Right atrium auricular region (tissue), 2 donors: ENCODE measurements at regions not wholly inside any gene's neighbourhood (a gene's known extent, or its start where the extent isn't known, plus 50 kb on each side); places are given as distances from the start of the nearest gene placed in this dataset.

Experiments used
- DNase-seq: peaks from one replicate; pipeline ENCODE4 v3.0.0-alpha.2; 2019; ENCODE audit warnings: low spot score
- H3K27ac ChIP-seq, 2 donors: fragments of 200-600 bp; sonication (generic); 1 replicate in 1 of 2; 2 replicates in 1 of 2; pipeline ENCODE4 v1.5.1; 2016 to 2019
- H3K27me3 ChIP-seq, 2 donors: fragments of 200-600 bp; sonication (generic); one replicate each; pipeline versions ENCODE4 v1.5.1 to v1.6.0; 2017 to 2019
- H3K36me3 ChIP-seq: fragments of 200-600 bp; sonication (generic); one replicate; pipeline ENCODE4 v1.5.1; 2016
- H3K4me1 ChIP-seq, 2 donors: fragments of 200-600 bp; sonication (generic); one replicate each; pipeline versions ENCODE4 v1.5.1 to v1.6.0; 2017 to 2019
- H3K4me3 ChIP-seq, 2 donors: fragments of 200-600 bp; sonication (generic); 1 replicate in 1 of 2; 2 replicates in 1 of 2; pipeline ENCODE4 v1.5.1; 2017 to 2019; ENCODE audit warnings: mild to moderate bottlenecking in 1 of 2, moderate library complexity in 1 of 2
- H3K9me3 ChIP-seq, 2 donors: fragments of 200-600 bp; sonication (generic); one replicate each; pipeline ENCODE4 v1.5.1; 2019
- TF ChIP-seq, protein P1 (sequence below), 2 donors: fragments of 200-600 bp; sonication (generic); IDR thresholded peaks; one replicate each; pipeline ENCODE4 v1.5.1; 2019; ENCODE audit warnings: antibody characterized with exemption in 2 of 2

DNA sequence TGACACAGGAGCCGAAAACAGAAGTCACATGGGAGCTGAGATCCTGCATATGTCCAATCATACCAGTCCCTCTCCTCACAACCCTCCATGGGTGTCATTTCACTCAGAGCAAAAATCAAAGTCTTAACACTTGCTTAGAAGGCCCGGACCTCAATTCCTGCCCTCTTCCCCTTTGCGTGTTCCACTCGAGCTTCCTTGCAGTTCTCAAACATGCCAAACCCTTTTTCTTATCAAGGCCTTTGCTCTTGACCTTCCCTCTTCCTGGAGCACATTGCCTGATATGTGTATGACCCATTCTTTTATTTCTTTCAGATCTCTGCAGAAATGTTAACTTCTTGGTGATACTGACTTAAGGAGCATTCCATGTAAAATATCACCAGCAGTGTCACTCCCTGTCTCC is 87.0 kb upstream of the USP38 start:
- Histone ChIP-seq H3K9me3 (no peaks in the 10 kb centered on the region), H3K36me3 (no peaks in the 10 kb centered on the region), H3K4me1 (no peaks in the 10 kb centered on the region), H3K27me3 (no peaks in the 10 kb centered on the region), H3K27ac (no peak overlapping the region), H3K4me3 (no peak overlapping the region)
- no peak for DNase-seq
- TF ChIP-seq, protein P1, sequence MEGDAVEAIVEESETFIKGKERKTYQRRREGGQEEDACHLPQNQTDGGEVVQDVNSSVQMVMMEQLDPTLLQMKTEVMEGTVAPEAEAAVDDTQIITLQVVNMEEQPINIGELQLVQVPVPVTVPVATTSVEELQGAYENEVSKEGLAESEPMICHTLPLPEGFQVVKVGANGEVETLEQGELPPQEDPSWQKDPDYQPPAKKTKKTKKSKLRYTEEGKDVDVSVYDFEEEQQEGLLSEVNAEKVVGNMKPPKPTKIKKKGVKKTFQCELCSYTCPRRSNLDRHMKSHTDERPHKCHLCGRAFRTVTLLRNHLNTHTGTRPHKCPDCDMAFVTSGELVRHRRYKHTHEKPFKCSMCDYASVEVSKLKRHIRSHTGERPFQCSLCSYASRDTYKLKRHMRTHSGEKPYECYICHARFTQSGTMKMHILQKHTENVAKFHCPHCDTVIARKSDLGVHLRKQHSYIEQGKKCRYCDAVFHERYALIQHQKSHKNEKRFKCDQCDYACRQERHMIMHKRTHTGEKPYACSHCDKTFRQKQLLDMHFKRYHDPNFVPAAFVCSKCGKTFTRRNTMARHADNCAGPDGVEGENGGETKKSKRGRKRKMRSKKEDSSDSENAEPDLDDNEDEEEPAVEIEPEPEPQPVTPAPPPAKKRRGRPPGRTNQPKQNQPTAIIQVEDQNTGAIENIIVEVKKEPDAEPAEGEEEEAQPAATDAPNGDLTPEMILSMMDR (IDR thresholded peaks at IDR 0.05) = no peak

DNA sequence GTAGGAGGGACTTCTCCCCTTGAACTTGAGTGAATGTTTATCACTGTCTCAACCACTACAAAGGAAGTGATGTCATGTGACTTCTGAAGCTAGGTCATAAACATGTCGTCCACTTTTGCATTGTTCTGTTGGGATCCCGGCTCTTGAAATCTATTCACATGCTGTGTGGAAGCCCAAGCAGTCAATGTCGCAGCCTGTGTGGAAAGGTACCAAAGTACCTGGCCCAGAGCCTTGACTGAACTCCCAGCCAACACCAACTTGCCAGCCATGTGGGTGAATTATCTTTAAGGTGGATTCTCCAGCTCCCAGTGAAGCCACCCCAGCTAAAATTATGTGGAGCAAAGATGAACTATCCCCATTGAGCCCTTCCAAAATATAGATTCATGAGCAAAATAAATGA is 85.0 kb upstream of the USP38 start:
- DNase-seq = no peak
- Histone ChIP-seq H3K36me3 (no peaks in the 10 kb centered on the region), H3K4me1 (no peaks in the 10 kb centered on the region), H3K9me3 (no peaks in the 10 kb centered on the region), H3K27me3 (no peaks in the 10 kb centered on the region), H3K4me3 (no peak overlapping the region), H3K27ac (no peak overlapping the region)
- TF ChIP-seq, protein P1 (IDR thresholded peaks at IDR 0.05) = no peak

DNA sequence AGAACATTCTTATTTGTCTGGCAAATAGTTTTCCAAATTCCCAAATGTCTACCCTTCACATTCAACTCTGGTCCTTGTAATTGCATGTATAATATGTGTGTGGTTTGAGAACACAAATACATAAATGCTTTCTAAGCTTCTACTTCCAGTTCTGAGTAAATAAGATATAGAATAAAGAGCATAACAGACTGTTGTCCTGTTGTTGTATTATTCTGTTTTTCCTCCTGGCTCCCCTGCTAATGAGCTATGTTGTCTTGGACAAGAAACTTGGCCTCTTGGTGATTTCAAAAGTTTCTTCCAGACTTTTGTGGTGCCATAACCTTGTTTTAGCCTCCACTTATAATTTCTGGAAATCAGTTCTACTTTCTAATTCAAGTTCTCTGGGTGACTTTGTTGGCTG is 75.3 kb upstream of the USP38 start:
- DNase-seq = no peak
- TF ChIP-seq, protein P1 (IDR thresholded peaks at IDR 0.05) = no peak
- no peaks in the 10 kb centered on the region for H3K36me3 ChIP-seq
- H3K4me3 ChIP-seq = no peak overlapping the region
- H3K4me1 ChIP-seq = no peaks in the 10 kb centered on the region
- no peak overlapping the region for H3K27ac ChIP-seq
- no peaks in the 10 kb centered on the region for H3K9me3 ChIP-seq
- H3K27me3 ChIP-seq = no peaks in the 10 kb centered on the region

DNA sequence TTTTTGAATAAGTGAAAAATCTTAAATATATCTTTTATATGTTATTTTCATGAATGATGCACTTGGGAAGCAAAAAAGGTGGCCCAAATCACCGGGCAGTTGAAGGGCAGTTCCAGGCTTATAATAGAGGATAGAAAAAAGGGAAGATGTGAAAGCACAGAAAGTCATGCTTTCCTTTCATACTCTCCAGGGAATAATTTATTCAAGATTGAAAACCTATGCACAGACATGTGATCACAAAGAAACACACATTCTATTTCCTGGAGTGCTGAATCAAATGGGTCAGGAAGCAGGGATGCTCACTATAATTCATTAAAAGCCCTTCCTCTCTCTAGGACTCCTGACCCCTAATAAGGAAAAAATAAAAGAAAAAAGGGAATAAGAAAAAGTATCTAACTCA is 66.1 kb upstream of the USP38 start:
- no peaks in the 10 kb centered on the region for H3K27me3 ChIP-seq
- DNase-seq = no peak
- no peaks in the 10 kb centered on the region for H3K4me1 ChIP-seq
- no peaks in the 10 kb centered on the region for H3K36me3 ChIP-seq
- TF ChIP-seq, protein P1 (IDR thresholded peaks at IDR 0.05) = no peak
- H3K4me3 ChIP-seq = no peak overlapping the region
- no peaks in the 10 kb centered on the region for H3K9me3 ChIP-seq
- H3K27ac ChIP-seq = no peak overlapping the region

DNA sequence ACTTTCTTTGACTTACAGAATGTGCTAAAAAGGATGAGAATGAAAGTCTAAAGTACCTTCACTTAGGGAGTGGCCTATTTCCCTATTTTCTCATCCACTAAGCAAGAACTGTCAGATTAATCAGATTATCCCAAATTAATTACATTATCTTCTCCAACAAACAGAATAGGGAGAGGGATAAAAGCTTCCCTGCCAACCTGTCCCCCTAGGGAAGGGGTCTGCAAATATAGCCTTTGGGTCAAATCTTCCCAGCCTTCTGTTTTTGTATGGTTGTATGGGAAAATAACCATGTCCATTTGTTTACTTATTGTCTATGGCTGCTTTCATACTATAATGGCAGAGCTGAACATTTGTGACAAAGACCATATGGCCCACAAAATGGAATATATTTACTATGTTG is 57.1 kb upstream of the USP38 start:
- Histone ChIP-seq H3K4me1 (no peaks in the 10 kb centered on the region), H3K4me3 (no peak overlapping the region), H3K36me3 (no peaks in the 10 kb centered on the region), H3K27me3 (no peaks in the 10 kb centered on the region), H3K9me3 (no peaks in the 10 kb centered on the region), H3K27ac (no peak overlapping the region)
- TF ChIP-seq, protein P1 (IDR thresholded peaks at IDR 0.05) = no peak
- no peak for DNase-seq

DNA sequence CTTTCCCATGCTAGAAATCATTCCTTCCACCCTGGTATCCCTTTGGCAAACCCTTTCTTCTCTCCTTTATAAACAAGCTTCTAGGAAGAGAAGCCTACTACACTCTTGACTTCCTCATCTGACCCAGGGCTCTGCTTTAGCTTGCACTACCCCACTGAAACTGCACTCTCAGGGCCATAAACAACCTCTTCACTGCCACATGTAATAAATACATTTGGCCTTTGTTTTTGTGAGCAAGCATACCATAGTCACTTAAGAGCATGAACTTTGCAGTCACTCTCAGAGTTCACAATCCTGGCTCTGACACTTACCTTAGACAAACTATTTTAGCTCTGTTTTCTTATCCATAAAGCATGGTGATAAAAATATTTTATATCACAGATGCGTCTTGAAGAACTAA is 50.7 kb upstream of the USP38 start:
- H3K27me3 ChIP-seq = no peaks in the 10 kb centered on the region
- H3K4me1 ChIP-seq = no peaks in the 10 kb centered on the region
- DNase-seq = no peak
- TF ChIP-seq, protein P1 (IDR thresholded peaks at IDR 0.05) = no peak
- H3K36me3 ChIP-seq = no peaks in the 10 kb centered on the region
- H3K9me3 ChIP-seq = no peaks in the 10 kb centered on the region
- no peak overlapping the region for H3K4me3 ChIP-seq
- H3K27ac ChIP-seq = no peak overlapping the region
